Upper lobe of left lung (tissue), 4 donors: ENCODE measurements at regions not wholly inside any gene's neighbourhood (a gene's known extent, or its start where the extent isn't known, plus 50 kb on each side); places are given as distances from the start of the nearest gene placed in this dataset.

Experiments
- EP300 ChIP-seq, 4 donors: sonication (generic); formaldehyde crosslinking; IDR thresholded peaks; one replicate each; pipeline ENCODE4 v1.5.1; 2017; ENCODE audit warnings: antibody characterized with exemption in 4 of 4, control low read depth in 2 of 4
- TF ChIP-seq, protein P1 (sequence below), 6 experiments: fragments of 450-650 bp in 4 of 6; fragments of 200-600 bp in 2 of 6; sonication (generic) in 2 of 6; IDR thresholded peaks; one replicate each; pipeline ENCODE4 v1.5.1; 2016 to 2019; ENCODE audit warnings: antibody characterized with exemption in 6 of 6

DNA sequence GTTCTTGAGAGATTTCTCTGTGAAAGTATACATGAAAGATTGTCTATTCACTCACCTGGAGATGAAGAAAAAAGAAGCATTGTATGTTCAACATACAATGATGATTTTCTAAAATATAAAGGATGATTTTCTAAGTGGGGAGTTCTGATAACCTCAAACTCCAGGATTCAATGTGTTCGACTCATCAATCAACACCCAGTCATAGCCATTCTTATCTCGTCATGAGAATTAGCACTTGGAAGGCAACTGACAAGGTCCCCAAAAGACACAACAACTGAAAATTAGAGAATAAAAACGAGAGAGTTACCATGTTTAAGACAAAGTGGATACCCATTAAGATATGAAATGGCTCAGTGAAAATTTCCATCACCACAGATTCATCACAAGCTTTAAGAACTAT, 52.1 kb upstream of the SIMC1 start:
- no peak for TF ChIP-seq EP300 (IDR thresholded peaks at IDR 0.05)
- TF ChIP-seq, protein P1, sequence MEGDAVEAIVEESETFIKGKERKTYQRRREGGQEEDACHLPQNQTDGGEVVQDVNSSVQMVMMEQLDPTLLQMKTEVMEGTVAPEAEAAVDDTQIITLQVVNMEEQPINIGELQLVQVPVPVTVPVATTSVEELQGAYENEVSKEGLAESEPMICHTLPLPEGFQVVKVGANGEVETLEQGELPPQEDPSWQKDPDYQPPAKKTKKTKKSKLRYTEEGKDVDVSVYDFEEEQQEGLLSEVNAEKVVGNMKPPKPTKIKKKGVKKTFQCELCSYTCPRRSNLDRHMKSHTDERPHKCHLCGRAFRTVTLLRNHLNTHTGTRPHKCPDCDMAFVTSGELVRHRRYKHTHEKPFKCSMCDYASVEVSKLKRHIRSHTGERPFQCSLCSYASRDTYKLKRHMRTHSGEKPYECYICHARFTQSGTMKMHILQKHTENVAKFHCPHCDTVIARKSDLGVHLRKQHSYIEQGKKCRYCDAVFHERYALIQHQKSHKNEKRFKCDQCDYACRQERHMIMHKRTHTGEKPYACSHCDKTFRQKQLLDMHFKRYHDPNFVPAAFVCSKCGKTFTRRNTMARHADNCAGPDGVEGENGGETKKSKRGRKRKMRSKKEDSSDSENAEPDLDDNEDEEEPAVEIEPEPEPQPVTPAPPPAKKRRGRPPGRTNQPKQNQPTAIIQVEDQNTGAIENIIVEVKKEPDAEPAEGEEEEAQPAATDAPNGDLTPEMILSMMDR (IDR thresholded peaks at IDR 0.05): no peak
